ENCODE measurements at regions not wholly inside any gene's neighbourhood (a gene's known extent, or its start where the extent isn't known, plus 50 kb on each side); places are given as distances from the start of the nearest gene placed in this dataset.

DNA sequence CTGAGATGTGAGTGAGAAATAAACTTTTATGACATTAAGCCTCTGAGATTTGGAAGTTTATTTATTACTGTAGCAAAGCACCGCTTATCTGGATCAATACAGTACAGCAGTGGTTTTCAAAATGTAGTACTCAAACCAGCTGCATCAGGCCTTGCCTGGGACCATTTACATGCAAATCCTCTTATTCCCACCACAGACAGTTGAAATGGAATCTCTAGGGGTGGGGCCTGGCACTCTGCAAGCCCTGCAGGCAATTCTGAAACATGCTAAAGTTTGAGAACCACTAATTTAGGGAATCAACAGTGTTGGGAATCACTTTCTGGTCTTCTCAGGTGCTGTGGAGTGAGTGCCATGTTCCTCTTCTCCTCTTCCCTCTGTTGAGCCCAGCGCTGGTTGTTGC is 77.8 kb upstream of the TAMM41 start:
- ChIA-PET POLR2A (no interaction called here), CTCF (no interaction called here)
- TF ChIP-seq CHD4 (IDR thresholded peaks at IDR 0.05; ENCODE audit: borderline replicate concordance): no peak
- TF ChIP-seq BCL3 (IDR thresholded peaks at IDR 0.05): no peak
- no peak for TF ChIP-seq RAD21 (conservative IDR thresholded peaks at IDR 0.05 in 1 of 2, IDR thresholded peaks at IDR 0.05 in 1 of 2)
- no peak for TF ChIP-seq GATA3 (IDR thresholded peaks at IDR 0.05; ENCODE audit: borderline replicate concordance)
- TF ChIP-seq ZFP36 (IDR thresholded peaks at IDR 0.05; ENCODE audit: borderline replicate concordance, partially characterized antibody): no peak
- no peak for TF ChIP-seq EHMT2 (IDR thresholded peaks at IDR 0.05; ENCODE audit: low read depth)
- no peak for TF ChIP-seq KDM5A (IDR thresholded peaks at IDR 0.05)
- no peak for TF ChIP-seq PBX3 (IDR thresholded peaks at IDR 0.05)
- no peak for TF ChIP-seq CBX2 (IDR thresholded peaks at IDR 0.05; ENCODE audit: borderline replicate concordance, low read depth)
- no peak for TF ChIP-seq JUNB (IDR thresholded peaks at IDR 0.05)
- no peak for TF ChIP-seq POLR2AphosphoS2 (conservative IDR thresholded peaks at IDR 0.05; ENCODE audit: low read length)
- no peak for TF ChIP-seq MAZ (IDR thresholded peaks at IDR 0.05; ENCODE audit: borderline replicate concordance, low read depth, low read length)
- TF ChIP-seq, protein P1, sequence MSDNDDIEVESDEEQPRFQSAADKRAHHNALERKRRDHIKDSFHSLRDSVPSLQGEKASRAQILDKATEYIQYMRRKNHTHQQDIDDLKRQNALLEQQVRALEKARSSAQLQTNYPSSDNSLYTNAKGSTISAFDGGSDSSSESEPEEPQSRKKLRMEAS (IDR thresholded peaks at IDR 0.05): no peak
- no peak for TF ChIP-seq RNF2 (IDR thresholded peaks at IDR 0.05; ENCODE audit: borderline replicate concordance, low read depth)
- Histone ChIP-seq H3K27ac (no peak overlapping the region), H3K4me3 (no peak overlapping the region), H3K4me1 (no peaks in the 10 kb centered on the region), H3K9me3 (no peaks in the 10 kb centered on the region), H3K4me2 (no peak overlapping the region)
- no peak for FAIRE-seq
- 5% methylated on average over 2 of the region's 2 CpGs for WGBS (ENCODE audit: missing lambda C conversion rate)
- ATAC-seq: no peak
- DNase-seq (ENCODE audit: low read depth in 1 of 2, low spot score in 1 of 2): no peak

- CTCF ChIA-PET: no interaction called here
- Histone ChIP-seq H3K4me2 (no peak overlapping the region), H3K4me1 (no peaks in the 10 kb centered on the region), H3K9me3 (no peaks in the 10 kb centered on the region), H3K27ac (no peak overlapping the region), H3K4me3 (no peak overlapping the region)
- TF ChIP-seq MAFK (IDR thresholded peaks at IDR 0.05; ENCODE audit: partially characterized antibody) (no peak), PBX3 (IDR thresholded peaks at IDR 0.05) (no peak), NFE2L2 (conservative IDR thresholded peaks at IDR 0.05; ENCODE audit: low read length) (no peak), EP300 (IDR thresholded peaks at IDR 0.05) (no peak), SREBF2 (IDR thresholded peaks at IDR 0.05) (no peak), JUN (IDR thresholded peaks at IDR 0.05) (no peak), POLR2AphosphoS2 (conservative IDR thresholded peaks at IDR 0.05; ENCODE audit: low read length) (no peak), E2F6 (IDR thresholded peaks at IDR 0.05; ENCODE audit: borderline replicate concordance, low read depth) (no peak), CBX8 (IDR thresholded peaks at IDR 0.05) (no peak), HMGXB4 (CRISPR knock-in tag; IDR thresholded peaks at IDR 0.05; ENCODE audit: borderline replicate concordance) (no peak), KDM1A (IDR thresholded peaks at IDR 0.05; ENCODE audit: low read depth) (no peak)
- TF ChIP-seq, protein P2, sequence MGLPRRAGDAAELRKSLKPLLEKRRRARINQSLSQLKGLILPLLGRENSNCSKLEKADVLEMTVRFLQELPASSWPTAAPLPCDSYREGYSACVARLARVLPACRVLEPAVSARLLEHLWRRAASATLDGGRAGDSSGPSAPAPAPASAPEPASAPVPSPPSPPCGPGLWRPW (IDR thresholded peaks at IDR 0.05): no peak
- no peak for DNase-seq (ENCODE audit: low read depth in 1 of 2, low spot score in 1 of 2)
- FAIRE-seq: no peak
- POLR2A ChIA-PET: no interaction called here
- 33% methylated on average over 3 of the region's 3 CpGs for WGBS (ENCODE audit: missing lambda C conversion rate)
- ATAC-seq: no peak
Observed at GRCh38 chr3:11928381-11928780, 75.8 kb upstream of the SYN2 start.
